Astrocyte of the cerebellum (primary cell): ENCODE measurements at regions not wholly inside any gene's neighbourhood (a gene's known extent, or its start where the extent isn't known, plus 50 kb on each side); places are given as distances from the start of the nearest gene placed in this dataset.

Experiments used
- DNase-seq: peaks from one replicate; pipeline ENCODE4 v3.0.0-alpha.2; 2011; ENCODE audit warnings: low read depth
- H3K4me3 ChIP-seq: 2 replicates; pipeline ENCODE4 v1.5.1; 2011; ENCODE audit warnings: mild to moderate bottlenecking, low read depth, low read length, moderate library complexity
- in situ Hi-C: cut with HindIII; loops from 2 replicates; pipeline ENCODE4 v1.10.0; 2017; ENCODE audit warnings: low sequenced_read_pairs
- TF ChIP-seq, protein P1 (sequence below): IDR thresholded peaks from 2 replicates; pipeline ENCODE4 v1.5.1; 2012; ENCODE audit warnings: low read length, low read depth, moderate library complexity, mild to moderate bottlenecking; ENCODE audit errors: missing control alignments

DNA sequence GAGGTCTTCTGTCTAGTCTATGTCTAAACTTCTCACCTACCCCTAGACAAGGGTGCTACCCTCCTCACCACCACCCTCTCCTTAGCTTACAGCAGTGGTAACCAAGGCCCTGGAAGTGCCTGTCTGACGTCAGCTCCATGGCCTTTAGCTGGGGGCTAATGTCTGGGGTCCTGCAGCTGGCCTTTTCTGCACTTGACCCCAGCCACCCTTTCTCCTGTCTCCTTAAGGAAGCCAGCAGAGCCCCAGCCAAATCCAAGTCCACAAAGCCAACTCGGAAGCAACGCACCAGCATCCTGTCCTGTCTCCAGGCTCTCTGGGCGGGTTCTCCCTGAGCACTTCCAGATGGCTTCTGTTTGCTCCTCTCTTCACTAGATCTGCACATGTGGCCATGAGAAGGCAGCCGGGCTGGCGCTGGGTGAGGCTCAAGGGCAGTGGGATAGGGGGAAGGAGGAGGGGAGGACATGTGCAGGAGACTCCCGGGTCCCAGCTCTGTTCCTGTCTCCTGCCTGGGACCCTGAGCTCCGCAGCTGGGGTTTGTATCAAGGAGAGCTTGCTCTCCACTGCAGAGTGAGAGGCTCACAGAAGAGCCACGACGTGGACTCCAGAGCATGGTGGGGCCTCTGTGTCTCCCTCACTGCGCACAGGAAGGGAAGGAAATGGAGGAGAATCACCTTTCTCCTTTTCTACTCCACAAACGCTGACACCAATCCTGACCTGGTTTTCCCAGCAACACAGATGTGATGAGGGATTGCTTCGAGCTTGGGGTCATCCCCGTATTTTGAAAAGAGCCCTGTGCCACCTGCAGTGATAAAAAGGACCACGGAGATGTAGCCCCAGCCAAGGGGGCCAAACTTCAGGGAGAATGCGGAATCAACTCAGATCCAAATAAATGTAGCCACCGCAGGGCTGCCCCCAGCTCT lies 204.2 kb downstream of the USP12 start:
- no peak for DNase-seq
- in situ Hi-C loops, result no loop called here
- TF ChIP-seq, protein P1, sequence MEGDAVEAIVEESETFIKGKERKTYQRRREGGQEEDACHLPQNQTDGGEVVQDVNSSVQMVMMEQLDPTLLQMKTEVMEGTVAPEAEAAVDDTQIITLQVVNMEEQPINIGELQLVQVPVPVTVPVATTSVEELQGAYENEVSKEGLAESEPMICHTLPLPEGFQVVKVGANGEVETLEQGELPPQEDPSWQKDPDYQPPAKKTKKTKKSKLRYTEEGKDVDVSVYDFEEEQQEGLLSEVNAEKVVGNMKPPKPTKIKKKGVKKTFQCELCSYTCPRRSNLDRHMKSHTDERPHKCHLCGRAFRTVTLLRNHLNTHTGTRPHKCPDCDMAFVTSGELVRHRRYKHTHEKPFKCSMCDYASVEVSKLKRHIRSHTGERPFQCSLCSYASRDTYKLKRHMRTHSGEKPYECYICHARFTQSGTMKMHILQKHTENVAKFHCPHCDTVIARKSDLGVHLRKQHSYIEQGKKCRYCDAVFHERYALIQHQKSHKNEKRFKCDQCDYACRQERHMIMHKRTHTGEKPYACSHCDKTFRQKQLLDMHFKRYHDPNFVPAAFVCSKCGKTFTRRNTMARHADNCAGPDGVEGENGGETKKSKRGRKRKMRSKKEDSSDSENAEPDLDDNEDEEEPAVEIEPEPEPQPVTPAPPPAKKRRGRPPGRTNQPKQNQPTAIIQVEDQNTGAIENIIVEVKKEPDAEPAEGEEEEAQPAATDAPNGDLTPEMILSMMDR, result no peak
- H3K4me3 ChIP-seq, result no peak overlapping the region

DNA sequence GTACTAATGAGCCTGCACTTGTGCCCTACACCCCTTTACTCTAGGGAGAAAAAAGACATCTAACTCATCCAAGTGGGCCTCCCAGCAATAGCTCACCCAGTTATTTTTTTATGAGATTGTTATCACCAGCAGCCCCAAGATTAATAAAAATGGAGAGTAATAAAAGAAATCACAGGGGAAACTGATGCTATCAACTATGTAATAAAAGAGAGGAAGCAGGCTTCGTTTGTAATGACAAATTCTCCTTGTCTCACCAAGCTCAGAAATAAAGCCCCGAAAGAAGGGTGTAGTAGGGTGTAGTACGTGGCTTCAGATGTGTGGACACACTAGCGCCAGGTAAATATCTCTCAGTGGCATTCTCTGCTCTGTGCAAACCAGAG lies 204.9 kb downstream of the USP12 start:
- no peak overlapping the region for H3K4me3 ChIP-seq
- in situ Hi-C loops, result no loop called here
- TF ChIP-seq, protein P1, result no peak
- DNase-seq, result no peak

DNA sequence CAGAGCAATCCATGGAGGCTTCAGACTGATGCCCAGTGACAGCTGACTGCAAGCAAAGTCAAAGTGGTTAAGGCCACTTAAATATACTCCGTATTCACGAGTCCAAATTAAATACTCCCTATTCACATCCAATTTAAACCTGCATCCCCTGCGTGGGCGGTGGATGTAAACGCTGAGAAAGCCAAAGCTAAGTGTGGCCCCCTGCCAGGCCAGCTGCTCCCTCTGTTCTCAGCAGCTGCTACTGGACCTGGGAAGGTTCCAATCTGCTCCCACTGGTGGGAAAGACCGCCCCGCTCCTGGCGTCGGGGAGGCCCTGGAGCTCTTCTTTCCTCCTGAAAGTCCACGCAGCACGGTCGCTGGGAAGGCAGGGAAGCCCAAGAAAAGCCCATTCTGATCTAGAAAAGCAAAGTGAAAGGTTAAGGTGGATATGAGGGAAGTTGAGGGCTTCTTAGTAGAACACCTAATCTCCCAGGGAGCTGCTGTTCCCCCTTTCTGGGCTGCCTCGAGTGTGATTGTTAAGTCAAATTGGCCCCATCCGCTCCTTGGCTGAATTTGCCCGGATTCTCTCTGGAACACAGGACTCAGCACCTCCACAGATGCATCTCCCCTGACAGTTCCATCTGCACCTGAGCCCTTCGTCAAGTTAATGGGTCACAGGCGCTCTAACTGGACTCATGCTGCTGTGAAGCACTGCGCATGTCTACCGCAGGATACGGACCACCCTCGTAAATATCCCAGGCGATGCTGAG lies 205.5 kb downstream of the USP12 start:
- in situ Hi-C loops, result no loop called here
- DNase-seq, result peak; percentile 5
- no peak overlapping the region for H3K4me3 ChIP-seq
- TF ChIP-seq, protein P1, result no peak

DNA sequence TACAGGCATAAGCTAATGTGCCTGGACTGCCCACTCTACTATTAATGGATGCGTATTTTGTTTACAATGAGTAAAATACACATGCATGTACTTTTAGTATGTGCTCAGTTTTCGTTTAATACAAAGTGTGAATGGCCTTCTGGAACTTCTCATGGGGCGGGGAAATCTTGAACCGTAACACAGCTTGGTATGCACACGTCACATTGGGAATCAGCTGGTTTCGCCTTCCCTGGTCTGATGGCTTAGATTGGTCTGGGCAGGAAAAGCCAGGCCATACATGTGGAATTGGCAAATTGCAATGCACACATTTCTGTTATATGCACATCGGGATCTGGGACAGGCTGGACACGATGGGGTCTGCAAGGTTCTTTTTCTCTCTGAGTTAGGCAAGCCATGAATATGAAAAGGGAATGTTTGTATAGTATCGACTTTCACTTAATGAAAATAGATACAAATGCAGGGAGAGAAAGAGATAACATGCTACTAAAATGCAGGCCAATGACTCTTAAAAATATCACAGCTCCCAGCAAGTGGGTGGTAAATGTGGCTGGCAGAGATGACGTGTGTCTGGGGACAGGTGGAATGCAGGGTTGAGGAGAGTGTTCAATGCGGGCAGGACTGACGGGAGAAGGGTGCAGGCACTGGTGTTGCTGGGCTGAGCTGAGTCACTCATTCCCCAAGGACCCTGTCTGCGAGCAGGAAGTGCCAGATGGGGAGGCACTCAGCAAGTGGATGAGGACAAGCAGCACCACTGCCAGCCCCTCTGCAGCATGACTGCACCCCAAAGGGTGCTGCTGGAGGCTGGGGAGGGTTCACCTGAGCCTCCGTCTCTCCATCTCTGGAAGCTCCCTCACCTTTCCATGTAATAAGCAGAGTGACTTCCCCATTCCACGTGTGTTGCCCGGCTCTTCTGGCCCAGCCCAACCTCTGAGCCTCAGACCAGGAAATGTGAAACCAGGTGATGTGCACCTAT lies 204.0 kb upstream of the GPR12 start:
- TF ChIP-seq, protein P1, result no peak
- no peak overlapping the region for H3K4me3 ChIP-seq
- no peak for DNase-seq
- in situ Hi-C loops, result no loop called here

DNA sequence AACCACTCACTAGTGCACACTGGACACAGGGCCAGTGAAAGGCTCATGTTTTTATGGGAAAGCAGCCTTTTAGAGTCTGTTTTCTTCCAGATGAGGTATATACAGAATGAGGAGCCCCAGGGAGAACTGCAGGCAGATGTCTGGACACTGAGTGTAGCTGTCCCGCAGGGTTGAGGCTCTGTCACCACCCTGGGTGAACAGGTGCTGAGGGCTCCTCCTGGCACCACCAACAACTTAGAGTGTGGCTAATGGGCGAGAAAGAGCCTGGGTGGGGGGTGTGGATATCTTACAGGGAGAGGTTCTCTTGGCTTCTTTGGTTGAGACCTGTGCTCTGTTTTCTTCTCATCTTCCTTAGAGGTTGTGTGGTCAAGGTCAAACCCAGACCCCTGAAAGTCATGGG lies 202.1 kb upstream of the GPR12 start:
- TF ChIP-seq, protein P1, result no peak
- DNase-seq, result no peak
- in situ Hi-C loops, result no loop called here
- no peak overlapping the region for H3K4me3 ChIP-seq
